HG03097 (cell line): ENCODE measurements at regions not wholly inside any gene's neighbourhood (a gene's known extent, or its start where the extent isn't known, plus 50 kb on each side); places are given as distances from the start of the nearest gene placed in this dataset.

Experiments
- ATAC-seq: cut with Tn5 transposase; IDR thresholded peaks from one replicate; pipeline ENCODE4 v1.9.1; 2021; ENCODE audit not compliant: unreplicated experiment, low FRiP score

DNA sequence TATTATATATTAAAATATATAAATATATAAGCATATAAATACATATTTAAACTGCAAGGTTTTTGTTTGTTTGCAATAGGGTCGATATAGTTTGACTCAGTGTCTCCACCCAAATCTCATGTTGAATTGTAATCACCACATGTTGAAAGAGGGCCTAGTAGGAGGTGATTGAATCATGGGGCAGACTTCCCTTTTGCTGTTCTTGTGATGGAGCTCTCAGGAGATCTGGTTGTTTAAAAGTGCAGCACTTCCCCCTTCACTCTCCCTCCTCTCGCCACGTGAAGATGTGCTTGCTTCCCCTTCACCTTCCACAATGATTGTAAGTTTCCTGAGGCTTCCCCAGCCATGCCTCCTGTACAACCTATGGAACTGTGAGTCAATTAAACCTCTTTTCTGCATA lies 2137.3 kb upstream of the CELF4 start:
- ATAC-seq, result no peak

DNA sequence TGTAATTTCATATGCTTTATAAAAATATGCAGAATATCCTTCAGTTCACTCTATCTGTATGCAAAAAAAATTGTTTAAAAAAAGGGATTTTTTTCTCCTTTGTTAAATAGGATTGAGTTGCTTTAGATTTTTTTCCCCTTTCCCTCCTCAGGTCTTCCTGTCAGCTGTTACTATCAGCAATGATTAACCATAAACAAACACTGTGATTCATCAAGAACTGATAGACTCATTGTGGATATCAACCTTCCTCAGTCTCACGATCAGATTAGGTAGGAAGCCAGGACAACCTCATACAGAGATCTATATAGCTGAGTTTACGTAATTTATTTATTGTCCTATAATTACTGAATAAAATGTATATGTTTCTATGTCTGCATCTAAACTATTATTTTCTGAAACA lies 2136.2 kb upstream of the CELF4 start:
- no peak for ATAC-seq

DNA sequence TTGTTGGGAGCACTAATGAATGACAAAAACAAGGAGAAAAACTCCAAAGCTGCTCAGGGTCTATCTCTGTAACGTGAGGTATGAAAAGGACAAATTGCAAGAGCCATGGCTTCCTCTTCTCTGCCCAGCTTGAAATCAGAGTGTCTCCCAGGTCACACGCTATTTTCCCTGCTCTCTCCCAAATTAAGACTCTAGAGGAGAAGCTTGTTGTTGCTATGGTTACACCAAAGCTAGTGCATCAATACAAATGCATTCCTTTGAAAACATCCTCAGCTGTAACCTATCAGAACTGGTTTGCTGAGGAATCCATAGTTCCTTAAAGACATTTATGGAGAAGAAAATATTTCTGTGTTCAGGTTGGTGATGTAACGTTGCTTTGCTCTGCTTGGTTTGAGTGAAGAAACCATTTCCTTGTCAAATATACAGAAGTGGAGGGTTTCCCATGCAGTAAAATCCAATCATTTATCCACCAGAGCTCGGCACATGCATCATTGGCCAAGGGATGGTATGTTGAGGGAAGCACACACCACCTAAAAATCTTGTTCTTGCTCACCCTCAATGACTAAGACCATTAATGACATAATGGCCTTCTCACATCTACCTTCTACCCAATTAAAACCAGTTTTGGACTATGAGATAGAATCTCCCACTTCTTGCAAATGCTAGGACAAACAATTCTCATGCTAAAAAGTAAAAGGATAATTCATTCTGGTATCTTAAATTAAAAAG lies 2135.6 kb upstream of the CELF4 start:
- ATAC-seq, result no peak

DNA sequence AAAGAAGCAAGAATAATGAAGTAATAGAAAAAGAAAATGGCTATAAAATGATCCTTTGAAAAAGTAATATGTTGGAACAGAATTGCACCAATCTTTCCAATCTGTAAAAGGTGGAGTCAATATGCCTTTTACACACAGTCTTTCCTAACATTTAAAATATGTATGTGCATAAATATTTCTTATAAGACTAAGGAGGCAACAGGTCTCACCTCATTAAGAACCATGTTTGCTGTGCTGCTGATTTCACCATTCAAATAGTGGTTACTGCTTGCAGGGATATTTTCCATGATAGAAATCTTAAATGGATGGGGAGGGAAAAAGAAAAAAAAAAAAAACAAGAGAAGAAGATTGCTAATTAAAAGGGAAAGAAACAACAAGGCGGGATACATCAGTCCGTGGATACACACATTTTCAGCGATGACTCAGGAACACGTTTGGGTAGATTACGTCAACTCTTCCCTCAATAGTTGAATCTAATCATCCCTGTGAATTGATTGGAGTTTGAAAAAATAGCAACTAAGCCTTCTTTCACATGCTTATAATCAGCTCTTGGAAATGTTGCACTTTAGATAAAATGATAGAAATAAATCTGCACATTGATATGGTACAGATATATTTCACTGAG lies 2133.9 kb upstream of the CELF4 start:
- ATAC-seq, result no peak

DNA sequence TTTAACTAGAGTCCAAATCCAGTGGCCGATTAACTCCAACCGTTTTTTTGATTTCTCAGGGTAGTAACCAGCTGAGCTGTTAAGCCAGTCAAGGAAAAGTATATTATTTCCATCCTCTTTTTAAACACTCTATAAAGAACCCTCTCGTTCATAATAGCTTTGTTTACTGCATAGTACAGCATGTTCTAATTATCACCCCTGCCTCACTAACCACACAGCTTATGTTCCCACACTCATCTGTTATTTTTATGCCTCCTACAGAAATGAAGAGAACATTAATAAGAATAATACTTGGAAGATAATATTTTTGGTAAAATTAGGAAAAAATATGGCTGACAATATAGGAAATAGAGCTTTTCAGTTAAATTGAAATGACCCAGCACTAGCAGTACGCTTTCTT lies 2132.8 kb upstream of the CELF4 start:
- ATAC-seq, result no peak

DNA sequence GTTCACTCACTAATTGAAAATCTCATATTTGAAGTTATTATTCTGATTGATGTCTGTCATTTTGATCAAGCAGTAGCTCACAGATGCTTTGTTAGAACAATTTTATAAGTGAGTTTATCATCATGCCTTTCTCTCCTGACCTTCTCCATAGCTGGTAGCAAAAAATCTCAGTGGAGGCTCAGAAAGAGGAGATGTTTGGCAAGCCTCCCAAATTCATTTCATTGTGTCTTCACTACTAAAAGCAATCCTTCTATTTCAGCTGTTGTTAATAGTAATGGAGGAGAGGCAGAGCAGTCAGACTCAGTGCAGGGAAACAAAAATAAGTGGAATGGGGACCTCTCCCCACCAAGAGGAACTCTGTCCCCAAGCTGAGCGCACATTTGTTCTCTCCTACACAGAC lies 2127.8 kb upstream of the CELF4 start:
- ATAC-seq, result no peak

DNA sequence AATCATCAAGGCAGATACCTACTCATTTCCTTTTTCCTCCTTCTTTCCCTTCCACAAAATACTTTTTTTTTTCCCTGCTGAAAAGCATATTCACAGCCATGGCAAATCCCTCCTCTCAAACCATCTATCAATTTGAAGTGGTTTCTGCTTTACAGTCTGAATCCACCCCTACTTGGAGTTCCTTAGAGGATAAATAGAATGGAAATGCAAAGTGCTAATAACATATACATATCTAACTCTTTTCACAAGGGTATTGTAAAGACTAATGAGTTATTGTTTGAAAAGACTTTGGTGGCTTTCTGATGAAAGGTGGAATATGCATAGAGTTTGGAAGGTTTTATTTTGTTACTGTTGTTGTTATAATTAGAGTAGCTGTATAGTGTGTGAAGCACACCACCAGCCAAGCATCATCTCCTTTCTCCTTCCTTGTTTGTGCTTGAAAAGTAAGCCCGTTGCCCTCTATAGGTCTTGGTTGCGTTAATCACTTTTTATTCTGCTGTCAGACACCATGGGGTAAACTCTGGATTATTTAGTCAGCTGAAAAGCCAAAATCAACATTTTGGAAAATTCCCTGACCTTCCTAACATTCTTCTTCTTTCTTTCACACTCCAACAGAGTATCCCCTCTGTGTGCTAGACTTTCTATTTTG lies 2126.9 kb upstream of the CELF4 start:
- no peak for ATAC-seq

DNA sequence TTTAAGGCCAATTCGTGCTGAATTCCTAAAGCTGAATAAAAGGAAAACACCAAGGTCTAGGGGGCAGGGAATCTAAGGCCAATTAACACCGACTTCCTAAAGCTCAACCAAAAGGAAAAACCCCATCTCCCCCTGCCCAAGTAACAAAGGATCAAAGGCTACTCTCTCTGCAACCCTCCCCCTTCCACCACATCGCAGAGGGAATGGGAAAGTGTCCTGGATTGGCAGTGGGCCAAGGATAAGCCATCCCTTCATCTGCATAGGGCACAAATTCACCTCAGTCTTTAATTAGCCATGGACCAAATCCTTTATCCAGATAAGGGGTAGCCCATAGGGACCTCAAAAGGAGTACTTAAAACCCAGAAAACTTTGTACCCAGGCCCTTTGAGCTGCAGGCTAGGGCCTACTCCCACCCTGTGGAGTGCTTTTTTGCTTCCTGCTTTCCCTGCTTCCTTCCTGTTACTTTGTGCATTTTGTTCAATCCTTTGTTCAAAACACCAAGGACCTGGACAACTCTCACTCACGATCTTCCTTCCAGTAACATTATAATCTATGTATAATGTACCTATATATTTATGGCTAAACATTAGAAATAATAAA lies 2119.8 kb upstream of the CELF4 start:
- no peak for ATAC-seq

DNA sequence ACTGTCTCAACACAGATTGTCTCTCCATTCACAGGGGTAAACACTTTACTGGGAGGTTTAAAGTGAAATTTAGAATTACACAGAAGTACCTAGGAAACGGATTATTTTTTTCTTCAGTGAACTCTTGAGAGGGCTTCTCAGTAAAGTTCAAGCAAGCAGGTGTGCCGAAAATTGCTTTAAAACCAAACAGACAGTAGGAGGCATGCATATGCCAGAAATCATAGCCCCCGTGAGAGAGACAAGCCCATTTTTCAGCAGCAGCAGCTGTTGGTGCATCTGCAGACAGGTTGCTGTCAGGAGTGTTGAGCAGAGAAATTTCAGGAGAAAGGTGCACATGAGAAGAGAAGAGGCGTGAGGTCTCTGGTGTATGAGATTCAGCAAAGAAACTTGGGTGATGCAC lies 2115.5 kb upstream of the CELF4 start:
- no peak for ATAC-seq

DNA sequence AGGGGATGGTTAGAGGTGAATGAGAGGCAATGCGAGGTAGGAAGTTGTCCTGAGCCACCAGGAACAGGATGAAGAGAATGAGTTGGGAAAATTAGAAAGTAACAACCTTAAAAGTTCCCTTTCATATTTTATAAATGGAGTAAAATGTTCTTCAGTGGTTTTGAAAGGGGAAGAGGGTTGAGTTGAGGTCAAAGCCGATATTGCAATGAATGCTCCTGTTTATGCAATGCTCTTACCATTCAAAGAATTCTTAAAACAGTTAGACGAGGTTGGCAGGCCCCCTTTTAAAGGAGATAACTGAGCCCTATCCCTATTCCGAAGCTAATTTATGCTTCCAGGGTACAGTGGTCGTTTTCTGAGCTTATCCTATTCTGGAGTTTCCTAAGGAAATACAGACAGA lies 2110.3 kb upstream of the CELF4 start:
- no peak for ATAC-seq

DNA sequence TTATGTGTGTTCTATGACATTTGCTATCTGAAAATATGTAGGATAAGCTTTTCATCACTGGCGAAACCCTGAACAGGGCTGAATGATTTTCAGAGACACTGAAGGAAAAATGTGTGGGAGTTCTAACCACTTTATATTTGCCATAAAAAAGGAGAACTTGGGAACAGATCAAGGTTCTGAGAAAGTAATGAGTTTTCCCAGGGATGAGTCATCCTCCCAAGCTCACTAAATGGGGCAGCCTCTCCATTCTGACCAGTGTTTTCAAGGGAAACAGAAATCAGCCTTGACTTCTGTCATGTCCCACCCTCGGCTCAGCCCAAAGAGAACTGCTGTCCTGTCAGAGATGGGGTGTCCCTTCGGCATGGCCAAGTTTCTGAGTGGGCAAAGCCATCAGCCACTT lies 2109.8 kb upstream of the CELF4 start:
- no peak for ATAC-seq

DNA sequence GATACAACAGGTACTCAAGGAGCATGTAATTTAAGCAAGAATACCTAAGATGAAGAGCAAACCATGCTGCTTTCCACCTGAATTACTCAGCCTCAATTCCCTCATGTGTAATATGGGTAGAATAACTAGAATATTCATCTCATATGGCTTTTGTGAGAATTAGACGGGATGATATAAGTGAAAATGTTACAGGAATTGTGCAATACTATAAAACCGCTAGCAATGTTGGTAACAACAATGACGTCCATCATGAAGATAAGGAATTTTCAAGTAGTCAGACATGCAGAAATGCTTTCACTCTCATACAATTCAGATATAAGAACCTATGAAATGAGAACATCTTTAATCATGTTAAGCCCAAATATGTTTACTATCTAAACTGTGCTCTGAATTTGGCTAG lies 2106.6 kb upstream of the CELF4 start:
- no peak for ATAC-seq

DNA sequence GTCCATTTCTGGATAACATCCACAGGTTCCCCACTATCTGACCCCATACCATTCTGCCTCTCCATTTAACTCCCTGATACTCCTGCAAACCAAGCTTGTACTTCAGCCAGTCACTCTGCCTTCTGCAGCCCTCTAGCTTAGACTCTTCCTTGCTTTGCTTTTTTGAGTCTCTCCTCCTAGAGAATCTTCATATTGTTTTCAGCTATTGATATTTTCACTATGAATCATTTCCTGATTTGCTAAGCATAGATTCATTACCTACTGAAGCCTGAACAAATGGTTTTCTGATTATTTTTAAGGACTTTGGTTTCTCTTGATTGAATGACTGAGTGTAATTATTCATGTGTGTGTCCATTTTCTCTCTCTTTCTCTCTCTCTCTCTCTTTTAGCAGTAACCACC lies 2102.3 kb upstream of the CELF4 start:
- ATAC-seq, result no peak

DNA sequence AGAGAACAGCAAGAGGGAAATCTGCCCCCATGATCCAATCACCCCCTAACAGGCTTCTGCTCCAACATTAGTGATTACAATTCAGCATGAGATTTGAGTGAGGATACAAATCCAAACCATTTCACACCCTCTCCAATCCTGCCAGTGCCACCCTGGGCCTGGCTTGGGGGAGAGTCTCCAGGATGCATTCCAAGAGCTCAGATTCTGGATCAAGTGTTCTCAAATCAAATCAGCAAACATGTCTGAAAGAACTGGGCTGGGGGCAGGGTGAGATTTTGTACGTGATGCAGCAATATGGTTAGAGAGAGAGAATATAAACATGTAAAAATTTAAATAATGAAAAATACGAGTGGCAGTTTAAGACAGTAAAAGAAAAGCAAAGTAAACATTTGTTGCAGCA lies 2100.9 kb upstream of the CELF4 start:
- no peak for ATAC-seq

DNA sequence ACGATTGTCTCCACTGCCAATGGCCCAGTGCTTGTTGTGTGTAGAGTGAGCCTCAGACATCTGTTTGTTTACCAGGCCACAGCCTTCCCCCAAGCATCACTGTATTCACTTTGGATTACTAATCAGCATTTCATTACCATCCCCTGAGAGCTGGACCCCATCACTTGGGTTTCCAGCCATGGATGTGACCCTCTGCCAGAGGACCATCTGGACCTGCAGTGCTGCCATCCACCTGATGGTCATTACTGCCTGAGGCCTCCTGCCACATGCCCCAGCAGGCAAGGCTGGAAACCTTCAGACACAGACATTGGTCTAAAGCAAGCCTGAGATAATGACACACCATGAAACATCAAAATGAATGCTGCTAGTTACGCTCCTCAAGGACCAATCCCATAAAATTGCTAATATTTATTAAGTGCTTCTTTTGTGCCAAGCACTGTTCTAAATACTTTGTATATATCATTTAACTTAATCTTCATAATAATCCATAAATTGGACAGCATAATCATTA lies 2096.3 kb upstream of the CELF4 start:
- ATAC-seq, result no peak

DNA sequence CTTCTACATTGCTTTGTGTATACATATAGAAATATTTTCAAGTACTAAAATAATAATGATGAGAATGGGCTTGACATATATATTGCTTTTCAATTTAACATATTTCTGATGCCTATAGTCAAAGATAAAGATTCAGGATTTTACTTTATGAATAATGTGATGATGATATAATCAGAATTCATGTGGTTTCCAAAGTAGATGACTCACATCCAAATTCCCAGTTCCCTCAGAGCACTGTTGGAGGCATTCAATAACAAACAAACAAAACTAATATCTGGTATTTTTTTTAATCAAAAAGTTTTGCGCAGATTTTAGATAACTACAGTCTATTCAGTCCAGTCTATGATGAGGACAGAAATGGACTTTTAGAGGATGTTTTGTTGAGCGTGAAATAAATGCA lies 2094.5 kb upstream of the CELF4 start:
- no peak for ATAC-seq

DNA sequence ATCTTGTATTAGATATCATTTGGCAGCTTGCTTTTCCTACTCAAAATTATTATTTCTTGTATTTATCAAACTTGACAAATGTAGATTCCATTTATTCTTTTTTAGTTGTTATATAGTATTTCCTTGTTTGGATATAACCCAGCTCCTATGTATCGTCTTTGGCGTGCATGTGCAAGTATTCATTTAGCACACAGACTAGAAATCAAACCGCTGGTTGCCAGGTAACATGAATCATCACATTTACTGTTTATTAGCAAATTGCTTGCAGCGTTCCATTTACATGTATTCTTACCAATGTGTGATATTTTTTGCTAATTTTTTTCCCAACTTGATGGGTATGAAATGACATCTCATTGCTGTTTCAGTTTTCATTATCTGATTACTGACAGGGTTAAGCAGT lies 2089.7 kb upstream of the CELF4 start:
- ATAC-seq, result no peak

DNA sequence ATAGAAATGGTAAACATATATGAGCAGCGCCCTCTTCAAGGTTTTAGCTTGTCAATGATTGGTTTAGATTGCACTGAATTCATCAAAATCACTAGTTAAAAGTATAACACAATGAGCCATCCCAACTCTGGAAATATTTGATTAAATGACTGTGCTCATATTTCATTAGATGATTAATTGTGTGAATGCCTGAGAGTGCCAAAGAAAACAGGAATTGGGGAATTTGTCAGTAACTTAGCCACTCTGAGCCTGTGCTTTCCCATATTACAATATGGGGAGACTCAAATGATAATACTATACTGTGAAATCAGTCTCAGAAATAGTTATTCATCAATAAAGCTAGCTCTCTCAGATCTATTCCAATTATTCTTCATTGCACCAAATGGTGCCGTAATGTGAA lies 2087.6 kb upstream of the CELF4 start:
- no peak for ATAC-seq

DNA sequence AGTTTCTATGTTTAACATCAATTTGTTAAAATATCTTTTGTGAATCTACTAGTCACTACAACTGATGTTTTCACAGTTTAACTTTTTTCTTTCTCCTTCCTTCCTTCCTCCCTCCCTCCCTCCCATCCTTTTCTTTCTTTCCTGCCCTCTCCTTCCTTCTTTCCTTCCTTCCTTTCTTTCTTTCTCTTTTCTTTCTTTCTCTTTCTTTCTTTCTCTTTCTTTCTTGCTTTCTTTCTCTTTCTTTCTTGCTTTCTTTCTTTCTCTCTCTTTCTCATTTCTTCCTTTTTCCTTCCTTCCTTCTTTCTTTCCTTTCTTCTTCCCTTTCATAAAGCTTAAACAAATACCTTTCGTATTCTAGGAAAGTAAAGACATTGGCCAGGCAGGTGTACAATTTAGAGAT lies 2083.0 kb upstream of the CELF4 start:
- ATAC-seq, result no peak

DNA sequence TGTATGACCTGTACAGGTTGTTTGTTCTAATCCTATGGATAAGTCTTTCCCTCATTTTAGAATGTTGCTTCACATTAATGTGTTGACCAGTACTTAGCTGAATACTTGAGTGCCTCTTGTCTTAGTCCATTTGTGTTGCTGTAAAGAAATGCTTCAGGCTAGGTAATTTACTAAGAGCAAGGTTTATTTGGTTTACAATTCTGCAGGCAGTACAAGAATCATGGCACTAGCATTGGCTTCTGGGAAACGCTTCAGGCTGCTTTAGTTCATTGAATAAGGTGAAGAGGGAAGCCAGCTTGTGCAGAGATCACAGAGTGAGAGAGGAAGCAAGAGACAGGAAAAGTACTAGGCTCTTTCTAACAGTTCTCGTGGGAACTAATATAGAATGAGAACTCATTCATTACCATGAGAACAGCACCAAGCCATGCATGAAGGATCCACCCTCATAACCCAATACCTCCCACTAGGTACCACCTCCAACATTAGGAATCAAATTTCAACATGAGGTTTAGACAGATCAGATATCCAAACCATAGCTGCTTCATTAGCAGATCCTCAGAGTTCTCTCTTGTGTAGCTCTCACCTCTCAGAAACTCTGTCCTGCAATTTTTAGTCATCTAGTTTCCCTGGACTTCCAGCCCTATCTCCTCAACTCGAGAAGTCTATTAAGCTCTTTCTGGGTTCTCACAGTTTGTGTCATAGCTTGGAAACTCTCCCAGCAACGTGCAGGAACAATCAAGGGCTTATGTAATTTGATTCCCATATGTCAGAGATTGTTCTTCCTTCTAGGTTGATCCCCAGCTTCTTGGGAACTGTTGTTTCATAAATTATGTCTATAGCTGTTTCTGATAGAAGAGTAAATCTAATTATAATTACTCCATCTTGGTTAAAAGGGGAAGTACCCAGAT lies 2082.3 kb upstream of the CELF4 start:
- no peak for ATAC-seq

DNA sequence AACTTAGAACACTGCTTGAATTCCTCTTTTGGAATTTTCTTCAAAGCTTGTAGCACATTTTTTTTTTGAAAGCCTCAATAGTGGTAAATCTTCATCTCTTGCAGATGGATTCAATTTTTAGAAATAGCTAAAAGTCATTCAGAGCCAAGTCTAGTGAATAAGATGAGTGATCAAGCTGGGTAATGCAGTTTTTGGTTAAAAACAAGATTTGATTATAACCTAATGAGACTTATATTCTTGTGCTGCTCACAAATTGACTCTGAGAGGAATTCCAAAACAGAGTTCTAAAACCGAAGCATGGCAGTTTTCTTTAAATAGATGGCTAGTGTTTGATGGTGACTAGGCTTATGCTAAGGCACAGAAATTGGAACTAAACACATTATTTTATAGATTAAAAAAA lies 2072.6 kb upstream of the CELF4 start:
- ATAC-seq, result no peak
